ENCODE measurements at regions not wholly inside any gene's neighbourhood (a gene's known extent, or its start where the extent isn't known, plus 50 kb on each side); places are given as distances from the start of the nearest gene placed in this dataset.

GRCh38 chr16:48879223-48880122, 269.5 kb upstream of the N4BP1 start:
- no peak for DNase-seq

- no peak for DNase-seq
These were observed 268.0 kb upstream of the N4BP1 start for GRCh38 chr16:48877946-48878345.

- no peak for DNase-seq
These were observed 260.2 kb upstream of the N4BP1 start for GRCh38 chr16:48870141-48870540.

DNA sequence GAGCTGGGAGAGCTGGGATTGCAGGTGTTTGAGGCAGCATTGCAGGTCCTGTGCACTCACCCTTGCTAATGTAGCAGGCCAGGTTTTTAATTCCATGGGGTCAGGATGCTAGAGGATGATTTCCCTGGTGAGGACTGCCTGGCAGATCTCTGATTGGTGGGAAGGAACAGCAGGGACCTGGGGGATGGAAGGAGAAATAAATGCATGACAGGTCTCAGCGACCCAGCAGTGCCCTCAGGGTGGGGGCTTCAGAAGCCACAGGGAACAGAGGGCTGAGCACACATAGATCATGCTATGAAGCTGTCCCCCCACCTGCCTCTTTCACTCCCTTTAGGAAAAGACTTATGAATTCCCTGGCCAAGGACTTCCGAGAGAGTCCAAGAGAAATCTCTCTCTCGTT, 255.5 kb upstream of the N4BP1 start:
- DNase-seq: no peak

DNA sequence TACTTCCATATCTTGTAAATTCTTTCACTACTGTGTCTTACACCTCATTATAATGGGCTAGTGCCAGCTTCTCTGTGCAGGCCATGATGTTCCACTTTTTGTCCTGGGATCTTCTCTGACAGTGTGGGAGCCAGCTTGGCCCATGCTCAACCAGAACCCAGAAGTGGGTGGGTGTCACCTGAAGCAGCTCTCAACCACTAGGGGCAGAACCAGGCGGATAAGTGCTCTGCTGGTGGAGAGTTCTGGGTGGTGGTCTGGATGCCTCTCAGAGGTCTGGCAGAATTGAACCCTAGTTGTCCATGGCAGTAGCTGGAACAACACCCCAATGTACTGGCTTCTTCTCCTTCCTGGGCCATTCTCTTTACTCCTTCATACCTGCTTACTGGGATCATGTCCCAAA, 254.1 kb upstream of the N4BP1 start:
- no peak for DNase-seq

- DNase-seq: no peak
These were observed 252.1 kb upstream of the N4BP1 start for GRCh38 chr16:48862087-48862532.

DNA sequence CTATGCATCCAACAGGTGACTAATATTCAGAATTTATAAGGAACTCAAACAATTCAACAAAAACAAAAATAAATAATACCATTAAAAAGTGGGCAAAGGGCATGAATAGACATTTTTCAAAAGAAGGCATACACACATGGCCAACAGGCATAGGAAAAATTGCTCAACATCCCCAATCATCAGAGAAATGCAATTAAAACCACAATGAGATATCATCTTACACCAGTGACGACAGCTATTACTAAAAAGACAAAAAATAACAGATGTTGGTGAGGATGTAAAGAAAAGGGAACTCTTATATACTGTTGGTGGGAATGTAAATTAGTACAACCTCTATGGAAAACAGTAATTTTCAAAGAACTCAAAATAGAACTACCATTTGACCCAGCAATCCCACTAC, 250.4 kb upstream of the N4BP1 start:
- no peak for DNase-seq

DNA sequence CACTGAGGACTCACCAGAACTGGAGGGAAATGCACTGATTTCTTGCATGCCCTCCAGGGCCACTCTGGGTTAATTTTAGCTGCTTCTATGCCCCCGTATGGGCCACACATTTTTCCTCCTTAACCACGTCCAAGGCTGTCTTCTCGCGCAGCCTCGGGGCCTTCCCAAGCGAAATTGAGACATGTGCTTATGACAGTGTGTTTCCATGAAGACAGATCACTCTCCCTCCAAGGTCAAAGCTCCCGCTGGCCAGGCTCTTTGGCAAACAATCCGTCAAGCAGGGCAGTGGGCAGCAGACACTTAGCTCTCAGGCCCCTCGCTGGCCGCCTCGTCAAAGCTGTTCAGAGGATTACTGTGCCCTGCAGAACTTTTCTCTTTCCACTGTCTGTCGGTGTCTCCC, 243.0 kb upstream of the N4BP1 start:
- no peak for DNase-seq

- DNase-seq: no peak
These were observed 242.5 kb upstream of the N4BP1 start for GRCh38 chr16:48852458-48852857.

DNA sequence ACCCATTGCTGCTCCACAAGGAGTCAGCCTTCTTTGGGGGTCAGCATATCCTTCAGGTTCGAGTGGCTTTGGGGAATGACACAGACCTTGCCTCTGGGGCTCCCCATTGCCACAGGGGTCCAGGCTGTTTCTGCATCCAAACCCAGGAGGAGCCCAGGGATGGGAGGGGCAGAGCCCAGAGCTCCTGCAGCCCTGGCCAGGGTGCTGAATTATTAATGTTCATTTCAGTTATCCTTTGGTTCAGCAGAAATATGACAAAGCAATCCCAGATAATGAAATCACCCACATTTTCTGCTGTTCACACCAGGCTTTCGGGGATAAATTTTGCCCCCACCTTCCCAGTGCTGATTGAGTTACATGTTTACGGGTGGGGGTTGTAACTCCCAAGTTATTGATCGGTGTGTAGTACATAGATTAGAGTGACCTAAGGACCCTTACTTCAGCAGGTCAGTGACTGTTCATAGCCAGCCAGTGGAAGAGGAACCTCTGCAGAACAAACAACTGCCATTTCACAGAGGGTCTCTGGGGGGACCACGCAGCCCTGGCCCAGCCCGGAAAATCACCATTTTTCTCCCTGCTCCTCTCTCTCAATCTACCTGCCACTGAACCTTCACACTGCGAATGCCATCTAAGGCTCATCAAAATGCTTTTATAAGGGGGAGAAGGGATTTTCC, 240.3 kb upstream of the N4BP1 start:
- DNase-seq: no peak

DNA sequence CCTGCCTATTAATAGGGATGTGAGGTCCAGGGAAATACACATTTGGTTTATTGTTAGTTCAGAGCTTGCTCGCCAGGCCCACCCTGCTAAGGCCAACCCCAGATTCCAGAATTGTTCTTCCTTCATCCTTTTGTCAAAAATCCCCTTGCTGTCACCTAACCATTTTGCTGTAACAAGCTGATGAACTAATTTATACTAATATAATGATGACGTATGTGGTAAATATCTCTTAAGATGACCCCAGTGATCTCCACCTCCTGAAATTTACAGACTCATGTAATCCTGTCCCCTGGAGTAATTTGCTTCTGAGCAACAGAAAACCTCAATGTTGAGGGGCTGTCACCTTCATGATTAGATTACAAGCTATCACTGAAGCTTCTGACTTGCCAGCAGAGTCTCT, 236.3 kb upstream of the N4BP1 start:
- no peak for DNase-seq

DNA sequence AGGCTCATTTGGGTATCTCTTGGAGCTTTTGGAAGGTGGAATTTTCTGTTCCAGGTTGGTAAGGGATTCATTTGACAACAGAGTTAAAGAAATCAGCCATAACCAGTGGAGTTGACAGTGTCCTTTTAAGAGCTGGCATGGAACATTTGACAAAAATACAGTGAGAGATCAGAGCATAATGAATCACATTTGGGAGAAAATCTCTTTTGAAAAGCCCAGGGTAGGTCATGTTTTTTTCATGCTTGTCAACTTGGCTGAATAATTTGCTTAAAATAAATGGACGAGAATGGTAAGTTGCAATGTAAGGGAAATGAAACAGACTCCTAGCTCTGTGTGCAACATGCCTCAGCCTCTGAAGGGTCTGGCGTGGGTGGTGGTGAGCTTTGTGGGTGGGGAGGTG, 235.3 kb upstream of the N4BP1 start:
- DNase-seq: no peak

GRCh38 chr16:48838349-48838748, 228.4 kb upstream of the N4BP1 start:
- DNase-seq: no peak

GRCh38 chr16:48836636-48837035, 226.7 kb upstream of the N4BP1 start:
- no peak for DNase-seq

GRCh38 chr16:48836067-48836466, 226.1 kb upstream of the N4BP1 start:
- no peak for DNase-seq

- no peak for DNase-seq
These were observed 224.6 kb upstream of the N4BP1 start for GRCh38 chr16:48834576-48834975.

DNA sequence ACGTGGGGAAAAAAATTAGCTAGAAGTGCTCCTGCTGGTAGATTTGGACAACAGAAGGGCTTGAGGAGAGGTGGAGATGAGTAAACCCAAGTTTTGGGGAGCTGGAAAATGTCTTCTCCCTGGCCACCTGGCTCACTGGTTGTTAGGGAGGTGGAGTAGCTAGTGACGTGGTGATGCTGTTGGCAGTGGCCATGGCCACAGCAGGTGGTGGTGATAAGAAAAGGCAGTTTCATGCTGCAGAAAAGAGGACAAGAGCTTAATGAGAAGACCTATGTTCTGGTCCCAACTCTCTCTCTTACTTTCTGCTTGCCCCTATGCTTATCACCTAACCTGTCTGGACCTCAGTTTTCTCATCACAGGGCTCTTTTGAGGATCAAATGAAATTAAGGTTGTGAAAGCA, 223.5 kb upstream of the N4BP1 start:
- no peak for DNase-seq

DNA sequence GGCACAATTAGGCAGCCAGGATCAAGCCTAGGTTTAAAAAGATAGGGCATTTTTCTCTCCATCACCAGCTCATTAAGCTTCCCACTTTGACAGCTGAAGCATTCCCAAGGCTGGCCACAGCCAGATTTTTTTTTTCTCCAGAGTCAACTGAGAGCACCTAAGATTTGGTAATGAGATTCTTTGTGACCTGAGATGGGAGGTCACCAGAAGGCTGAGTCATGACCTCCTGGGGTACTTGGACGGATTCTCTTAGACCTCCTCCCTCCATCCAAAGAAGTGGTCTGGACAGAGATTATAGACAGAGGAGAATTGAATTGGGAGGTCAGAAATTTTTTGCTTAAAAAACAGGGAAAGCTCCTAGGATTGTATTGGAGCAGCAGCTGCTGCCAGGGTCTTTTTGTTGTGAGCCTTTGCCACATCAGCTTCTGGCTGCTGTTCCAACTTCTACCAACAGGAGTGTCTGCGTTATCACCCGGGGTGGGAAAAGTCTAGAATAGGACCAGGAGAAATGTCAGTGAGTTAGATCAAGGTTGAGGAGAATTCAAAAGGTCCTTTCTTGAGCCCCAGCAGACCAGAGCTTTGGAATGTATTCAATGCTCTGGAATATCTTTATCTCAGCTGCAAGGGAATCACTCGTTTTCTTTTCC, 221.2 kb upstream of the N4BP1 start:
- DNase-seq: no peak

- DNase-seq: no peak
These were observed 219.6 kb upstream of the N4BP1 start for GRCh38 chr16:48829336-48830310.

DNA sequence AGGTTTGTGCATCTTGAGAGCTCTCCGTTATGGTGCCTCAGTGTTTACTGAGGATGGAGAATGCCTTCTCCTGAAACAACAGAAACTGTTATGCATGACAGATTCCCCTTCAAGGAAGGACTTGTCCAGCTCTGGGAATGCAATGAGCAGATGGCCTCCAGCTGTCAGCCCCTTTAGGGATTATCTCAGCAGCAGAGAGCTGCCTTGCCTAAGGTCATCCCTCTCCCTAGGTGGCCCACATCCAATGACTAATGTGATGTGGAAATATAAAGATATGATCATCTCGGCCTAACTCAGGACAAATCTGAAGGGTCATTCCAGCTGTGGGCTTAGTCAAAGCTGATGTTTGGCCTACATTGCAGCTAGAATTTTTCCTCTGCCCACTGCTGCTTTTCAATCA, 214.3 kb upstream of the N4BP1 start:
- DNase-seq: no peak

GRCh38 chr16:48822431-48822830, 212.5 kb upstream of the N4BP1 start:
- DNase-seq: no peak

GRCh38 chr16:48820379-48820778, 210.4 kb upstream of the N4BP1 start:
- no peak for DNase-seq

GRCh38 chr16:48818257-48818656, 208.3 kb upstream of the N4BP1 start:
- no peak for DNase-seq

Data from stimulated activated CD4-positive, alpha-beta T cell treated with anti-CD3 and anti-CD28 coated beads, Interleukin-4, amount 100 ng/mL, for 4 hours (primary cell).